HG03460 (cell line): ENCODE measurements at regions not wholly inside any gene's neighbourhood (a gene's known extent, or its start where the extent isn't known, plus 50 kb on each side); places are given as distances from the start of the nearest gene placed in this dataset.

ENCODE experiments used
- ATAC-seq: cut with Tn5 transposase; IDR thresholded peaks from one replicate; pipeline ENCODE4 v1.9.1; 2021; ENCODE audit not compliant: unreplicated experiment

DNA sequence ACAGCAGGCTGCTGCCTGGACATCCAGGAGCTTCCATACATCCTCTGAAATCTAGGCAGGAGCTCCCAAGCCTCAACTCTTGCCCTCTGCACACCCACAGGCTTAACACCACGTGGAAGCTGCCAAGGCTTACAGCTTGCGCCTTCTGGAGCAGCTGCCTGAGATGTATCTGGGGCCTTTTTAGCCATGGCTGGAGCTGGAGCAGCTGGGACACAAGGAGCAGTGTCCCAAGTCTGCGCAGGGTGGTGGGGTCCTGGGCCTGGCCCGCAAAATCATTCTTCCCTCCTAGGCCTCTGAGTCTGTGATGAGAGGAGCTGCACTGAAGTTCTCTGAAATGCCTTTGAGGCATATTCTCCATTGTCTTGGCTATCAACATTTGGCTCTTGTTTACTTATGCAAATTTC, 255.0 kb downstream of the DLL1 start:
- ATAC-seq: no peak

DNA sequence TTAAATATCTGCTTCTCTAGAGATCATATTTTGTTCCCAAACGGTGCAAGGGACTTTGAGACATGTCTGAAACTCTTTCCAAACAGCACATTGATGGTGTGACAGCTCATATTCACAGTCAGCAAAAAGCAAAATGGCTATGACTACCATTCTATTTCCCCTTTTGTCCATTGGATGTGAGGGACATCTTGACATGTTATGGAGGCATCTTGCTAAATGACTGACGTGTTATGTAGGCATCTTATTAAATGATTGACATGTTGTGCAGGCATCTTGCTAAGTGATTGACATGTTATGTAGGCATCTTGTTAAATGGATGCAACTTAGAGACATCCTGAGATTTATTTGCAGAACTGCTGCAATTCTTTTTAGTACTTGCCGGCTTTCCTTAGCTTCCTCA, 255.8 kb downstream of the DLL1 start:
- ATAC-seq: no peak

GRCh38 chr6:170034294-170034693, 256.6 kb downstream of the DLL1 start:
- no peak for ATAC-seq

- ATAC-seq: no peak
Observed at GRCh38 chr6:170033666-170034065, 257.2 kb downstream of the DLL1 start.

GRCh38 chr6:170032706-170033309, 258.1 kb downstream of the DLL1 start:
- ATAC-seq: no peak

DNA sequence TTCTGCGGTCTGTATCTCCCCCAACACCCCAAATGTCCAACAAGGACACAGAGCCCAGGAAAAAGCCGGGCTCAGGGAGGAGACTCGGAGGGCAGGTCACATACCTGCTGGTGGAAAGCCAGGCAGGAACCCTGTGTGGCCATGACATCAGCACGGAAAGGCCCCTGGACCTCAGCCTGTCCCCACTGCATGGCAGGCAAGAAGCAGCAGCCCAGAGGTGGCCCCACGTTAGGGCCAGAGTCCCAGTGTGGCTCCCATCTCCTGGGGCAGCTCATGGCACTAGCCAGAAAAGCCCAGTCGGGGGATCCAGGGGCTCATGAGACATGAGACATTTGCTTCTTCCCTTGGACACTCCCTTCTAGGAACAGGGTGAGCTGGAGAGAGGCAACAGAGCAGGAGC, 258.7 kb downstream of the DLL1 start:
- ATAC-seq: no peak

- no peak for ATAC-seq
Observed at GRCh38 chr6:170031684-170032121, 259.2 kb downstream of the DLL1 start.

DNA sequence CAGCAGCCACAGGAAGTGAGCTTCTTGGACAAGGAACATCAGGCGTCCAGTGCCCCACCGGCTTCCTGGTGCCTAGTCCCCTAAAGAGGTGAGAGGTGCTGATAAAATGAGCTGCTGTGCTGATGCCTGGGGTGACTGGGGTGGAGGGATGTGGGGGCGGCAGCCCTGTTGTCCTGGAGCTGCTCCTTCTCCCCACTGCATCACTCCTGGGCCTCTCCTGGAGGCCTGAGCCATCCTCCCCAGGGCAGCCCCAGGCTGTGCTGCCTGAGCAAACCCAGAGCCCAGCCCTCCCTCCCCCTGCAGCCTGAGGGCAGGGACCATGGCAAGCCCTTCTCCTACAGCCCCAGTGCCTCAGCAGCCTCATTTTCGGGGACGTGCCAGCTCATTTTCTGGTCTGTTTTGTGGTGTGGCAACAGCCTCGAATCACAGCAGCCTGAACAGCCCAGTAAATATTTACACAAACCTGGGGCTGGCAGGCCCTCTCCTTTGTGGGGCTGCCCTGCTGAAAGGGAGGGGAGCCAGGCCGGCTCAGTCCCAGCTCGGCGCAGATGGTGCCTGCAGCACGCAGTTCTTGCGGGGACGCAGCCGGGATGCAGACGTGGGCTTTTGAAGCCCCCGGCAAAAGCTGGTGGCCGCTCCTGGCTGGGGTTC, 259.9 kb downstream of the DLL1 start:
- no peak for ATAC-seq

DNA sequence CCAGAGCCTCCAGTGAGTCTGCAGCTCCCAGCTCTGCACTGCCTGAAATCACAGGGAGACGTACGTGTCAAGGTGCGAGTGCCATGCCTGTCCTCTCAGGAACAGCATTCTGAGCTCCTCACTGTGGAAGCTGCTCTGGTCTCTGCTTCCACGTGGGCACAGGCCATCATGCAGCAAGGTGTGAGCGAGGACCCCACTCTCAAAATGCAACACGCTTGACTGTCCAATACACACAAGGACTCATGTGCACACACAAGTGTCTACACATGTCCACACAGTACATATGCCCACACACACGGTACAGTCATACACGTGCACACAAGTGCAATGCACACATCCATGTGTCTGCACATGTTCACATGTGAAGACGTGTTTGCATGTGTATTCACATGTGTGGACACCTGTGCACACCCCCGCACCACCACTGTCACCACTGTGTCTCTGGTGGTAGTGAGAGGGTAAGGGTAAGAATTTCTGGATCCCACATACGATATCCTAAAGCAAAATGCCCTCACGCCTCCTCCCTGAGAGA, 260.5 kb downstream of the DLL1 start:
- ATAC-seq: no peak

DNA sequence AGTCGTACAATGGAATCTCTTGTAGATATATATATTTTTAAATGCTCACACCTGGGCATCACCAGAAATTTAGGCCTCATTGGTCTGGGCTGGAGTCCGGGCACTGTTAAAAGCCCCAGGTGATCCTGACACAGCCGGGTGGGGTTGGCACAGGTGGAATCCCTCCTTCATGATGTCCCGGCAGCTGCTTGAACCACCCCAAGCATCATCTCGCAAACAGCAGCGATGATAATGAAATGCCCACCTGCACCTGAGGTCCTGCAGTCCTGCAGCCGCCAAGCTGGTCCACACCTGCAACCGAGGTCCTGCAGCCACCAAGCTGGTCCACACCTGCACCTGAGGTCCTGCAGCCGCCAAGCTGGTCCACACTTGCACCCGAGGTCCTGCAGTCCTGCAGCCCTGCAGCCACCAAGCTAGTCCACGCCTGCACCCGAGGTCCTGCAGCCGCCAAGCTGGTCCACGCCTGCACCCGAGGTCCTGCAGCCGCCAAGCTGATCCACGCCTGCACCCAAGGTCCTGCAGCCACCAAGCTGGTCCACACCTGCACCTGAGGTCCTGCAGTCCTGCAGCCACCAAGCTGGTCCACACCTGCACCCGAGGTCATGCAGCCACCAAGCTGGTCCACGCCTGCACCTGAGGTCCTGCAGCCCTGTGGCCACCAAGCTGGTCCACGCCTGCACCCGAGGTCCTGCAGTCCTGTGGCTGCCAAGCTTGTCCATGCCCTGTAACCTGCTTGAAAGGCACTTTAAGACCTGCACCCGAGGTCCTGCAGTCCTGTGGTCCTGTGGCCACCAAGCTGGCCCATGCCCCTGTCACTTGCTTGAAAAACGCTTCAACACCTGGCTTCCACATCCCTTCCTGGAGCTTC, 261.2 kb downstream of the DLL1 start:
- no peak for ATAC-seq

GRCh38 chr6:170028629-170029345, 262.1 kb downstream of the DLL1 start:
- no peak for ATAC-seq

DNA sequence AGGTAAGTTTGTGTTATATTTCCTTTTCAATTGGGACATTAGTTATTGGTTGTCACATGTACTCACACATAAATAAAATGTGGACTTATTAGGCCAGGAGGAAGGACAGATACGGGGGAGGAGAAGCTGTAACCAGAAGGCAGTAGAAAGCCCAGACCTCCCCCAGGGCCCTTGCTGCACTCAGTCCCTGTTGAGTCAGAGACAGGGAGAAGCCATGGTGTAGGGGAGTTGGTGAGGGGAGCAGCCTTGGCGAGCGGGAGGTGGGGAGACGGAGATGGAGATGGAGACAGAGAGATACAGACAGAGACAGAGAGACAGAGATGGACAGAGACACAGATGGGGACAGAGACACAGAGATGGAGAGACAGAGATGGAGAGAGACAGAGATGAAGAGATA, 263.2 kb downstream of the DLL1 start:
- ATAC-seq: no peak

GRCh38 chr6:170026751-170027646, 263.9 kb downstream of the DLL1 start:
- no peak for ATAC-seq

GRCh38 chr6:170025935-170026750, 264.7 kb downstream of the DLL1 start:
- no peak for ATAC-seq

DNA sequence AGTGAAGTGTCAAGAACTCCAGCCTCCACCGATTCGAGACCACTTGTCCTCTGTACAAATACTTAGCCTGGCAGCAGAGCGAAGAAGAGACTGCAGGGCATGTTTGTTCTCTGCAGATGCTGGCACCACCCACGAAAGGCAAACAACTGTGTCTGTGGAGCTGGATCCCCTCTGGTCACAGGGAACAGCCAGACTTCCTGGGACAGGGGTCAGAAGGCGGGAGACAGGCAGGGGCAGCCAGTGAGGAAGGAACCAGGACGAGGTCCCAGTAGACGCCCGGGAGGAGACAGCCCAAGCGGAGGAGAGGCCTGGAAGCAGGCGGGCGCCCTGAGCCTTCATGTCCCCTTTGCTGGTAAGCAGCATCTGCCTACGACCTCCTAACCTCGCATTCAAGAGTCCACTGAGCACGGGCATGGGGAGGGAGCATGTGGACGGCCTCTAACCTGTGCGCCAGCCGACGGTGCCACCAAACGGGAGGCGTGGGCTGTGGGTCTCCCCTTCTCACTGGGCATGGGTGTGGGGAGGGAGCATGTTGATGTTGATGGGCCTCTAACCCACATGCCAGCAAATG, 265.5 kb downstream of the DLL1 start:
- ATAC-seq: no peak

GRCh38 chr6:170024940-170025339, 265.9 kb downstream of the DLL1 start:
- ATAC-seq: no peak

DNA sequence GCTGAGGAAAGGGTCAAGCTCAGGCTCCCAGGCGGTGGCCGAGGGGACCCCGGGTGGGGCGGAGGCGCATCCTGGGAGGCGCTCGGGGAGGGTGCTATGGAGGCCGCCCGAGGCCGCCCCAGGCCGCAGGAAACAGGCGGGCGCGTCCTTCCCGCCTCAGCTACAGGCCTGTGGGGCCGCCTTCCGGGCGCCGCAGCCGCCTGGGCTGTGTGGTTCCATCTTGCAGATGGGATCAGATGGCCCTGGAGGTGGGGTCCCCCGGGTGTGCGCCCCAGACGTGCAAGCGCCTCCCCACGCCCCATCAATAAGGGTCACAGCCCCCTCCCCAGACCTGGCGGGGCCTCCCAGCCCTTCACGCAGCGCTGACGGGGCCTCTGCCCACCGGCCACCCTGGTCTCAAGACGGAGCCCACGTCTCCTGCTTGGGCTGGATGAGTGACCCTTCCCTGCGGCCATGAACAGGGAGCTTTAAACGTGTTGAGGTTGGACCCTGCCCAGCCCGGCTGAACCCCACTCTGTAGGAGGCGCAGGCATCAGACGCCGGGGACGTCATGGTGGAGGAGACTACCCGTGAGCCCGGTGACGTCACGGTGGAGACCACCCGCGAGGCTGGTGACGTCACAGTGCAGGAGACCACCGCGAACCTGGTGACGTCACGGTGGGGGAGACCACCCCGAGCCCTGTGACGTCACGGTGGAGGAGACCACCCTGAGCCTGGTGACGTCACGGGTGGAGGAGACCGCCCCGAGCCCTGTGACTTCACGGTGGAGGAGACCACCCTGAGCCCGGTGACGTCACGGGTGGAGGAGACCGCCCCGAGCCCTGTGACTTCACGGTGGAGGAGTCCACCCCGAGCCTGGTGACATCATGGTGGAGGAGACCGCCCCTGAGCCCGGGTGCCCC, 267.0 kb downstream of the DLL1 start:
- no peak for ATAC-seq
